ENCODE measurements at regions not wholly inside any gene's neighbourhood (a gene's known extent, or its start where the extent isn't known, plus 50 kb on each side); places are given as distances from the start of the nearest gene placed in this dataset.
"Not testable (repeated sequence)": the region's sequence is repeated elsewhere in the genome, so short reads cannot be mapped to it uniquely, and the experiment has no call there.

DNA sequence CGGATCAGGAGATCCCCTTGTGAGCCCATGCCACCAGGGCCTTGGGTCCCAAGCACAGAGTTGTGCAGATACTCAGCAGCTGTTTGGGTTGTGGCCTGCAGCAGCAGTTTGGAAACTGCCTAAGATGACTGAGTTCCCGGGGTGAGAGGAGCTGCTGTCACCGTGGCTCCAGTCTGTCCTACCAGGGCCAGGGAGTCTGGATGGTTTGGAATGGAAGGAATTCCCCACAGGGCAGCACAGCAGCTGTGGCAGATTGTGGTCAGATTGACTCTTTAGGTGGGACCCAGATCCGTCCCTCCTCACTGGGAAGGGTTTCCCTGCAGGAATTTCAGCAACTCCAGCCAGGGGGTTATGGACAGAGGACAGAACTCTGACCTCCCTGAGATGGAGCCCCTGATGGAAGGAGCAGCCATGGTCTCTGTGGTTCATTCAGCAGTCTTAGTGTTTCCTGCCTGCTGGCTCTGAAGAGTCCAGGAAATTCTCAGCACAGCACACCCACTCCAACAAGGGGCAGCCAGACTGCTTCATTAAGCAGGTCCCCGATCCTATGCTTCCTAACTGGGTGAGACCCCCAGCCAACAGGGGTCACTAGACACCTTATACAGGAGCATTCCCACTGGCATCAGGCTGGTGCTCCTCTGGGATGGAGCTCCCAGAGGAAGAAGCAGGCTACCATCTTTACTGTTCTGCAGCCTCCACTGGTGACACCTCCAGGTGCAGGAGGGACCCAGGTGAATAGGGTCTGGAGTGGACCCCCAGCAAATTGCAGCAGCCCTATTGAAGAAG lies 51.5 kb upstream of the TNFSF4 start (continued):
- no peak for TF ChIP-seq ZZZ3 (IDR thresholded peaks at IDR 0.05; ENCODE audit: control insufficient read depth, insufficient read length, low read depth)

GRCh38 chr1:173260329-173260728 lies 53.2 kb upstream of the TNFSF4 start:
- H2AFZ ChIP-seq (ENCODE audit: control insufficient read depth, low read depth, low read length); intact Hi-C loops (cut with micrococcal nuclease; ENCODE audit: unreplicated experiment); H3K4me3 ChIP-seq; H3K27me3 ChIP-seq (replicated peaks in 1 of 2; ENCODE audit: control insufficient read depth in 2 of 2, insufficient read depth in 2 of 2, low read length in 1 of 2); H4K20me1 ChIP-seq (ENCODE audit: control insufficient read depth, insufficient read depth); H3K9me3 ChIP-seq (replicated peaks; ENCODE audit: control insufficient read depth, insufficient read depth, low read length); in situ Hi-C loops (cut with MboI); H3K4me2 ChIP-seq (ENCODE audit: control insufficient read depth, insufficient read depth); H3K4me1 ChIP-seq (ENCODE audit: control insufficient read depth, insufficient read depth, low read length); H3K79me2 ChIP-seq (ENCODE audit: control insufficient read depth, insufficient read depth, low read length); ATAC-seq; DNase-seq (ENCODE audit: low read depth, low spot score); BruUV-seq (replicated peaks); FAIRE-seq; H3K9ac ChIP-seq (ENCODE audit: control insufficient read depth, insufficient read depth, low read length); H3K27ac ChIP-seq (ENCODE audit: control insufficient read depth, insufficient read depth); H3K36me3 ChIP-seq (ENCODE audit: control insufficient read depth in 2 of 2, insufficient read depth in 2 of 2, low read length in 1 of 2): not testable (repeated sequence)
- RAD21 ChIA-PET (ENCODE audit: unreplicated experiment), result interaction anchor here (1.4 kb wide), 1 partner anchor 56 kb away, joined by 5 read pairs; no protein-coding TSS in a partner anchor
- SMC1A ChIA-PET (ENCODE audit: uncharacterized antibody, unreplicated experiment), result interaction anchor here (1.1 to 1.8 kb wide), 4 partner anchors 10 to 169 kb away, joined by 3 to 9 read pairs (median 5); no protein-coding TSS in a partner anchor
- 89% methylated on average over 1 of the region's 1 CpG for WGBS (ENCODE audit: insufficient coverage, insufficient replicate concordance, low lambda C conversion rate, missing lambda C conversion rate)
- CTCF ChIA-PET, result interaction anchor here (1.3 to 1.7 kb wide), 3 partner anchors 13 to 215 kb away, joined by 3 read pairs; no protein-coding TSS in a partner anchor
- POLR2A ChIA-PET, result interaction anchor here (0.6 kb wide), 1 partner anchor 416 kb away, joined by 3 read pairs; no protein-coding TSS in a partner anchor

DNA sequence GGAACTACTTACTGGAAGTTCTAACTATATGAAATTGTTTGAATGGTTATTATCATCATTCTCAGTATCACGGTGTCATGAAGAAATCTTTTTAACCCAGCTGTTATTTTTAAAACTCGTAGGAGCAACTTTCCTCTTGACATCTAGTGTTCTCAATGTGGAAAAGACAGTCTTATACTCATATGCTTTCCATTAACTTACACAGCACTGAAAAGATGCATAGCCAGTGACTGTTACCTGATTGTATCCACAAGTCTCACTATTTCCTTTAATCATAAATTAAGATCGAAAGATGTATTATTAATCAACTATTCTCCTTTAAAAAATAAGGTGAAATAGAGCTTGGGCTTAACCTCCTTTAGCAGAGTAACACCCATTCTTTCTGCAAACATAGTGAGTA lies 59.7 kb upstream of the TNFSF4 start:
- DNase-seq (ENCODE audit: low read depth, low spot score) (no peak), ATAC-seq (no peak), FAIRE-seq (no peak)
- Histone ChIP-seq H3K4me2 (ENCODE audit: control insufficient read depth, insufficient read depth) (no peak overlapping the region), H3K27me3 (replicated peaks in 1 of 2; ENCODE audit: control insufficient read depth in 2 of 2, insufficient read depth in 2 of 2, low read length in 1 of 2) (no peaks in the 10 kb centered on the region), H3K4me1 (ENCODE audit: control insufficient read depth, insufficient read depth, low read length) (no peaks in the 10 kb centered on the region; the same call in 1 of the 2 replicates), H3K9ac (ENCODE audit: control insufficient read depth, insufficient read depth, low read length) (no peak overlapping the region), H2AFZ (ENCODE audit: control insufficient read depth, low read depth, low read length) (no peak overlapping the region), H3K9me3 (replicated peaks; ENCODE audit: control insufficient read depth, insufficient read depth, low read length) (no peaks in the 10 kb centered on the region; the same call in 2 of the 3 replicates), H3K27ac (ENCODE audit: control insufficient read depth, insufficient read depth) (no peak overlapping the region), H4K20me1 (ENCODE audit: control insufficient read depth, insufficient read depth) (no peaks in the 10 kb centered on the region), H3K36me3 (ENCODE audit: control insufficient read depth in 2 of 2, insufficient read depth in 2 of 2, low read length in 1 of 2) (no peaks in the 10 kb centered on the region), H3K4me3 (no peak overlapping the region), H3K79me2 (ENCODE audit: control insufficient read depth, insufficient read depth, low read length) (no peaks in the 10 kb centered on the region)
- in situ Hi-C loops (cut with MboI), result no loop called here
- ChIA-PET SMC1A (ENCODE audit: uncharacterized antibody, unreplicated experiment) (interaction anchor here (0.7 to 3.9 kb wide), 7 partner anchors 10 to 440 kb away, joined by 3 to 11 read pairs (median 6); no protein-coding TSS in a partner anchor), POLR2A (no interaction called here), RAD21 (ENCODE audit: unreplicated experiment) (interaction anchor here (1.1 kb wide), 1 partner anchor 10 kb away, joined by 4 read pairs; no protein-coding TSS in a partner anchor), CTCF (interaction anchor here (1.0 to 1.3 kb wide), 2 partner anchors 8 to 28 kb away, joined by 3 read pairs; no protein-coding TSS in a partner anchor)
- intact Hi-C loops (cut with micrococcal nuclease; ENCODE audit: unreplicated experiment), result no loop called here
- no TSS peak for BruUV-seq (replicated peaks)
- 55% methylated on average over 3 of the region's 3 CpGs for WGBS (ENCODE audit: insufficient coverage, insufficient replicate concordance, low lambda C conversion rate, missing lambda C conversion rate)
- no peak for TF ChIP-seq NR2C1 (IDR thresholded peaks at IDR 0.05)
- no peak for TF ChIP-seq IKZF2 (IDR thresholded peaks at IDR 0.05)
- TF ChIP-seq PML (IDR thresholded peaks at IDR 0.05; ENCODE audit: low read length), result no peak
- no peak for TF ChIP-seq KAT2A (conservative IDR thresholded peaks at IDR 0.05; ENCODE audit: control insufficient read depth, low read depth, low read length)
- TF ChIP-seq RELB (IDR thresholded peaks at IDR 0.05; ENCODE audit: low read depth), result no peak
- TF ChIP-seq SREBF1 (IDR thresholded peaks at IDR 0.05; ENCODE audit: low read length), result no peak
- TF ChIP-seq ZNF622 (IDR thresholded peaks at IDR 0.05), result no peak
- TF ChIP-seq HSF1 (IDR thresholded peaks at IDR 0.05; ENCODE audit: low read depth, low read length), result no peak

Data from GM12878 (cell line).